OCI-LY7 (cell line): ENCODE measurements at regions not wholly inside any gene's neighbourhood (a gene's known extent, or its start where the extent isn't known, plus 50 kb on each side); places are given as distances from the start of the nearest gene placed in this dataset.

ENCODE experiments used
- BruUV-seq: library from RNA; stranded (reverse); fragments of 400-500 nt; replicated peaks from 2 replicates; lab custom pipeline; 2021; lab: Mats Ljungman, UMichigan
- CTCF ChIA-PET: fragments of 300-600 bp; sonication (Branson Sonifier 250); formaldehyde crosslinking; loops from one replicate; lab custom pipeline; 2022; ENCODE audit warnings: antibody characterized with exemption; ENCODE audit not compliant: unreplicated experiment; lab: Charles Lee
- POLR2A ChIA-PET: fragments of 300-600 bp; sonication (Branson Sonifier 250); formaldehyde crosslinking; loops from one replicate; lab custom pipeline; 2022; ENCODE audit warnings: antibody characterized with exemption; lab: Charles Lee
- DNase-seq: peaks from one replicate; pipeline ENCODE4 v3.0.0-alpha.2; 2015; ENCODE audit warnings: low spot score
- H2AFZ ChIP-seq: fragments of 200-600 bp; sonication (generic), shearing (Covaris generic); 2 replicates; pipeline ENCODE4 v1.6.1; 2014; ENCODE audit warnings: mild to moderate bottlenecking, antibody characterized with exemption, low read length, moderate library complexity
- H3K27ac ChIP-seq: fragments of 200-600 bp; sonication (generic); 2 replicates; pipeline ENCODE4 v1.5.1; 2014; ENCODE audit warnings: mixed run types, low read depth, mild to moderate bottlenecking, moderate library complexity, low read length, inconsistent platforms; ENCODE audit not compliant: poor library complexity, severe bottlenecking
- H3K36me3 ChIP-seq: fragments of 200-600 bp; sonication (generic); 2 replicates; pipeline ENCODE4 v1.6.1; 2014; ENCODE audit warnings: mild to moderate bottlenecking, antibody characterized with exemption, low read length, moderate library complexity, mixed read lengths; ENCODE audit not compliant: insufficient read depth
- H3K4me1 ChIP-seq: fragments of 200-600 bp; sonication (generic); 2 replicates; pipeline ENCODE4 v1.5.1; 2014; ENCODE audit warnings: mild to moderate bottlenecking, low read length; ENCODE audit not compliant: insufficient read depth, poor library complexity, severe bottlenecking
- H3K4me2 ChIP-seq: fragments of 200-600 bp; sonication (generic); 2 replicates; pipeline ENCODE4 v1.6.1; 2014; ENCODE audit warnings: mild to moderate bottlenecking, low read length
- H3K4me3 ChIP-seq: fragments of 200-600 bp; sonication (generic); 2 replicates; pipeline ENCODE4 v1.5.1; 2014; ENCODE audit warnings: mild to moderate bottlenecking, low read depth, low read length; ENCODE audit not compliant: poor library complexity, severe bottlenecking
- H3K79me2 ChIP-seq: fragments of 200-600 bp; sonication (generic); 2 replicates; pipeline ENCODE4 v1.6.1; 2016; ENCODE audit warnings: low read depth, mild to moderate bottlenecking, low read length, moderate library complexity, mixed read lengths; ENCODE audit not compliant: insufficient read depth
- H3K9me2 ChIP-seq: fragments of 200-600 bp; sonication (generic); 2 replicates; pipeline ENCODE4 v1.6.1; 2016; ENCODE audit warnings: mild to moderate bottlenecking, low read length, mixed read lengths; ENCODE audit not compliant: insufficient read depth
- H3K9me3 ChIP-seq: fragments of 200-600 bp; sonication (generic); 2 replicates; pipeline ENCODE4 v1.6.1; 2014; ENCODE audit warnings: mild to moderate bottlenecking, mixed run types, low read length, mixed read lengths
- H4K20me1 ChIP-seq: fragments of 200-600 bp; sonication (generic); 2 replicates; pipeline ENCODE4 v1.6.1; 2014; ENCODE audit warnings: mild to moderate bottlenecking, antibody characterized with exemption, low read length, moderate library complexity, mixed read lengths; ENCODE audit not compliant: insufficient read depth
- CTCF ChIP-seq: fragments of 200-600 bp; sonication (generic); conservative IDR thresholded peaks from 2 replicates; pipeline ENCODE4 v1.5.1; 2014; ENCODE audit warnings: mild to moderate bottlenecking, antibody characterized with exemption, low read length, moderate library complexity, mixed read lengths
- EZH2phosphoT487 ChIP-seq: fragments of 200-600 bp; sonication (generic); IDR thresholded peaks from 2 replicates; pipeline ENCODE4 v1.6.1; 2018; ENCODE audit warnings: low read depth, borderline replicate concordance, mild to moderate bottlenecking, mixed run types, antibody characterized with exemption, low read length, moderate library complexity, mixed read lengths
- intact Hi-C: fragments of 100-400 bp; cut with micrococcal nuclease; formaldehyde crosslinking; loops from one replicate; pipeline ENCODE4 v1.10.0; 2022; ENCODE audit not compliant: unreplicated experiment

GRCh38 chr4:138899999-138900398 lies 115.6 kb upstream of the NOCT start:
- H3K4me1 ChIP-seq, result no peaks in the 10 kb centered on the region
- ChIA-PET CTCF (no interaction called here), POLR2A (interaction anchor here (0.6 to 0.8 kb wide), 3 partner anchors 52 to 626 kb away, joined by 3 read pairs; no protein-coding TSS in a partner anchor)
- no peak overlapping the region for H2AFZ ChIP-seq
- H3K4me3 ChIP-seq, result no peak overlapping the region
- BruUV-seq, result no TSS peak
- no peak for TF ChIP-seq EZH2phosphoT487
- TF ChIP-seq CTCF, result no peak
- DNase-seq, result no peak
- no peaks in the 10 kb centered on the region for H3K9me2 ChIP-seq
- H3K27ac ChIP-seq, result no peak overlapping the region
- H4K20me1 ChIP-seq, result no peaks in the 10 kb centered on the region
- no peak overlapping the region for H3K4me2 ChIP-seq
- intact Hi-C loops, result no loop called here
- H3K79me2 ChIP-seq, result no peaks in the 10 kb centered on the region
- no peaks in the 10 kb centered on the region for H3K36me3 ChIP-seq
- H3K9me3 ChIP-seq, result no peaks in the 10 kb centered on the region

- Histone ChIP-seq H3K4me3 (no peak overlapping the region), H3K9me3 (no peaks in the 10 kb centered on the region), H3K36me3 (no peaks in the 10 kb centered on the region), H3K27ac (no peak overlapping the region), H4K20me1 (no peaks in the 10 kb centered on the region), H3K79me2 (no peaks in the 10 kb centered on the region), H3K4me1 (no peaks in the 10 kb centered on the region), H2AFZ (no peak overlapping the region), H3K4me2 (no peak overlapping the region), H3K9me2 (no peaks in the 10 kb centered on the region)
- no peak for DNase-seq
- ChIA-PET CTCF (no interaction called here), POLR2A (interaction anchor here (0.6 kb wide), 1 partner anchor 11 kb away, joined by 3 read pairs; no protein-coding TSS in a partner anchor)
- intact Hi-C loops, result no loop called here
- TF ChIP-seq CTCF (no peak), EZH2phosphoT487 (no peak)
- no TSS peak for BruUV-seq
Observed at GRCh38 chr4:138898282-138898681, 117.3 kb upstream of the NOCT start.

- Histone ChIP-seq H3K9me3 (no peaks in the 10 kb centered on the region), H3K4me3 (no peak overlapping the region), H3K4me1 (no peaks in the 10 kb centered on the region), H3K4me2 (no peak overlapping the region), H2AFZ (no peak overlapping the region), H3K27ac (no peak overlapping the region), H3K79me2 (no peaks in the 10 kb centered on the region), H3K9me2 (no peaks in the 10 kb centered on the region), H3K36me3 (no peaks in the 10 kb centered on the region), H4K20me1 (no peaks in the 10 kb centered on the region)
- POLR2A ChIA-PET, result no interaction called here
- no peak for TF ChIP-seq EZH2phosphoT487
- TF ChIP-seq CTCF, result no peak
- intact Hi-C loops, result no loop called here
- no TSS peak for BruUV-seq
- CTCF ChIA-PET, result no interaction called here
- DNase-seq, result no peak
Observed at GRCh38 chr4:138897811-138898226, 117.8 kb upstream of the NOCT start.
